ENCODE measurements at regions not wholly inside any gene's neighbourhood (a gene's known extent, or its start where the extent isn't known, plus 50 kb on each side); places are given as distances from the start of the nearest gene placed in this dataset.

GRCh38 chr4:124433044-124433443 is 279.5 kb downstream of the ANKRD50 start:
- no peak for TF ChIP-seq CTCF (IDR thresholded peaks at IDR 0.05; ENCODE audit: poor library complexity, severe bottlenecking)
- TF ChIP-seq TAF1 (IDR thresholded peaks at IDR 0.05; ENCODE audit: low read depth) = no peak
- no peak for TF ChIP-seq EP300 (conservative IDR thresholded peaks at IDR 0.05; ENCODE audit: poor library complexity, severe bottlenecking)
- TF ChIP-seq EZH2 (IDR thresholded peaks at IDR 0.05; ENCODE audit: borderline replicate concordance, insufficient read depth, low read length, poor library complexity, severe bottlenecking) = no peak
- no peak for TF ChIP-seq SMC3 (conservative IDR thresholded peaks at IDR 0.05; ENCODE audit: poor library complexity)
- no peak for TF ChIP-seq POLR2AphosphoS5 (IDR thresholded peaks at IDR 0.05)
- TF ChIP-seq MXI1 (conservative IDR thresholded peaks at IDR 0.05; ENCODE audit: poor library complexity, severe bottlenecking) = no peak
- no peak for TF ChIP-seq REST (IDR thresholded peaks at IDR 0.05; ENCODE audit: borderline replicate concordance)
- no peak for TF ChIP-seq RAD21 (conservative IDR thresholded peaks at IDR 0.05)
- H3K4me2 ChIP-seq (ENCODE audit: low read length) = no peak overlapping the region
- no peaks in the 10 kb centered on the region for H3K27me3 ChIP-seq (ENCODE audit: insufficient read depth, low read depth, low read length)

GRCh38 chr4:124433500-124433899 is 279.0 kb downstream of the ANKRD50 start:
- no peaks in the 10 kb centered on the region for H3F3A ChIP-seq (ENCODE audit: insufficient read depth, low read length, poor library complexity, severe bottlenecking)
- H3K9me2 ChIP-seq (ENCODE audit: insufficient read depth, low read length) = no peaks in the 10 kb centered on the region
- no peak overlapping the region for H2AFZ ChIP-seq (ENCODE audit: low read depth, low read length)
- H3K27me3 ChIP-seq (ENCODE audit: insufficient read depth, low read depth, low read length) = no peaks in the 10 kb centered on the region
- no peak overlapping the region for H3K4me2 ChIP-seq (ENCODE audit: low read length)
- no peaks in the 10 kb centered on the region for H4K20me1 ChIP-seq (ENCODE audit: insufficient read depth)
- no peak overlapping the region for H3K27ac ChIP-seq (ENCODE audit: low read length)
- TF ChIP-seq MXI1 (conservative IDR thresholded peaks at IDR 0.05; ENCODE audit: poor library complexity, severe bottlenecking) (no peak), EZH2 (IDR thresholded peaks at IDR 0.05; ENCODE audit: borderline replicate concordance, insufficient read depth, low read length, poor library complexity, severe bottlenecking) (no peak), SMC3 (conservative IDR thresholded peaks at IDR 0.05; ENCODE audit: poor library complexity) (no peak), EP300 (conservative IDR thresholded peaks at IDR 0.05; ENCODE audit: poor library complexity, severe bottlenecking) (no peak), CTCF (IDR thresholded peaks at IDR 0.05; ENCODE audit: poor library complexity, severe bottlenecking) (no peak), POLR2AphosphoS5 (IDR thresholded peaks at IDR 0.05) (no peak), RAD21 (conservative IDR thresholded peaks at IDR 0.05) (no peak), REST (IDR thresholded peaks at IDR 0.05; ENCODE audit: borderline replicate concordance) (no peak), TAF1 (IDR thresholded peaks at IDR 0.05; ENCODE audit: low read depth) (no peak)
- H3K36me3 ChIP-seq (ENCODE audit: insufficient read depth, low read length) = no peaks in the 10 kb centered on the region
- H3K9me3 ChIP-seq (ENCODE audit: low read length) = no peaks in the 10 kb centered on the region
- H3K79me2 ChIP-seq (replicated peaks; ENCODE audit: insufficient read depth, low read length) = no peaks in the 10 kb centered on the region
- H3K9ac ChIP-seq (ENCODE audit: low read length) = no peak overlapping the region
- H3K4me3 ChIP-seq (ENCODE audit: low read length) = no peak overlapping the region

More at GRCh38 chr4:124433044-124433443, 279.5 kb downstream of the ANKRD50 start:
- Histone ChIP-seq H3K9ac (ENCODE audit: low read length) (no peak overlapping the region), H3F3A (ENCODE audit: insufficient read depth, low read length, poor library complexity, severe bottlenecking) (no peaks in the 10 kb centered on the region), H3K9me3 (ENCODE audit: low read length) (no peaks in the 10 kb centered on the region), H2AFZ (ENCODE audit: low read depth, low read length) (no peak overlapping the region), H3K9me2 (ENCODE audit: insufficient read depth, low read length) (no peaks in the 10 kb centered on the region), H3K79me2 (replicated peaks; ENCODE audit: insufficient read depth, low read length) (no peaks in the 10 kb centered on the region), H3K27ac (ENCODE audit: low read length) (no peak overlapping the region), H3K4me3 (ENCODE audit: low read length) (no peak overlapping the region), H3K36me3 (ENCODE audit: insufficient read depth, low read length) (no peaks in the 10 kb centered on the region), H4K20me1 (ENCODE audit: insufficient read depth) (no peaks in the 10 kb centered on the region)

All from neural cell (in vitro differentiated cells).